HG03460 (cell line): ENCODE measurements at regions not wholly inside any gene's neighbourhood (a gene's known extent, or its start where the extent isn't known, plus 50 kb on each side); places are given as distances from the start of the nearest gene placed in this dataset.

ENCODE experiments used
- ATAC-seq: cut with Tn5 transposase; IDR thresholded peaks from one replicate; pipeline ENCODE4 v1.9.1; 2021; ENCODE audit not compliant: unreplicated experiment

DNA sequence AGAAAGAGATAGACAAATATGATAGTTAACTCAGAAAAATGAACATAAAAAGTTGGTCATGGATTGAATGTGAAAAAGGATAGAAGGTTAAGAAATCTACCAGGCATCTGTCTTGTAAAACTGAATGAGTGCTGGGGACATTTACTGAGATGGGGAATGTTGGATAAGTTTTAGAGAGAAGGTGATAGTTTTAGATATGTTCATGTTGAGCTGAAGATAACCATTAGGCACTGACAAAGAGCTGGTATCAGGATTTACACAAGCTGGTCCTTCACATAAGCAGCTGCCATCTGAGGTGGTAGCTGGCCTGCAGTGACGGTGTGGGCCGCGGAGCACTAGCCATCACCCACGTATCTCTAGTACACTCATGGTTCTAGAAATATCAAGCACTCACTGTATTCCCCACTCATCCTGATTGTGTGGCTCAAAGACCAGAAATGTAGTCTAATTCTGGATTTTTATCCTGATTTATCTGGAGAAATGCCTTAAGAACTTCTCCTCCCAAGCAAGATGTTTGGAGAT is 194.4 kb upstream of the KCNJ16 start:
- ATAC-seq: no peak

DNA sequence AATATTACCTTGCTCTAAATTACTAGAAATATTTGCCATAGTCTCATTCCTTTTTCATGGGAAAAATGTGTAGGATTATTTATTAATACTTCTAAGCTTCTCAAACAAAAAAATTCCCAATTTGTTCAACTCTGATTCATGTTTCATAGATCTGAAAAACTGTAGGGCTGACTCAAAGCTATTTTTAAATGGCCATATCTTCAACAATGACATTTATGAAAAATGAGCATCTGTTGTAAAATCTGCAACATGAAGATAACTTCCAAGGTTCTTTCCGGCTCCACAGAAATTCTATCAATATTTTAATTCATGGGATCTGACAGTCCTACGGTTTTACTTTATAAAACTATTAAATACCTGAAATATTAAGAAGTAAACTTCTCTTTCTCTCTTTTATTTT is 192.7 kb upstream of the KCNJ16 start:
- ATAC-seq: no peak

DNA sequence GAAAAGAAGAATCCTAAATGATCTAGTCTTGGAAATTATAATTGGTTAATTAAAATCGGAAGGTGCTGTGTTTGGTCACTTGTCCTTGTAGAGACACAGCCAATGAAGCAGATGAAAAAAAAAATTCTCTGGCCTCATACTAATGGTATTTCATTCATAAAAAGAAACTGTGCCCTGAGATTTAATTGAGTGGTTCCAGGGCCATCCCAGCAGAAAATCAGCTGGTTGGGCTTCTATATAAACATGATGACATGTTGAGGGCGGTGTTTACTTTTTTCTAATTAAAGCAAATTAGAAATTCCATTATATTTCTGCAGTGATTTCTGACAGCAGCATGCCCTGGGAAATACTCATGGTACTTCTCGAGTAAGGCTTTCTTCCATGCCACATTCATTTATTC is 191.9 kb upstream of the KCNJ16 start:
- no peak for ATAC-seq

DNA sequence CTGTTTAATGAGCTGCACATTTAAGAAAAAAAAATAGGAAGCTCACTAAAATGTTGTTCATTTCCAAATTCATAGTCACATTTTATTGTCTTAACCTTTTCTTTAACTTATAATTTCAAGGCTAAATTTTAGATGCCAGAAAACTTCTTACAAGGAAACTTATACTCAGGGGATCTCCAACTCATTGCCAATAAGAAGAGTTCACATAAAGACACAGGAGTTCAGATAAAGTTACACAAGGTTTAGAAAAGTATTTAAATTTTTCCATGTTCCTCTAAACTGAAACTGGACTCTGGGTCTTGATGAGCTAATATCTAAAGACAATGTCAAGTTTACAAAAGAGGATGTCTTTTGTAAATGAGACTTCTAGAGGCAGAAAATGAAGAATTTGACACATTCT is 190.7 kb upstream of the KCNJ16 start:
- no peak for ATAC-seq

DNA sequence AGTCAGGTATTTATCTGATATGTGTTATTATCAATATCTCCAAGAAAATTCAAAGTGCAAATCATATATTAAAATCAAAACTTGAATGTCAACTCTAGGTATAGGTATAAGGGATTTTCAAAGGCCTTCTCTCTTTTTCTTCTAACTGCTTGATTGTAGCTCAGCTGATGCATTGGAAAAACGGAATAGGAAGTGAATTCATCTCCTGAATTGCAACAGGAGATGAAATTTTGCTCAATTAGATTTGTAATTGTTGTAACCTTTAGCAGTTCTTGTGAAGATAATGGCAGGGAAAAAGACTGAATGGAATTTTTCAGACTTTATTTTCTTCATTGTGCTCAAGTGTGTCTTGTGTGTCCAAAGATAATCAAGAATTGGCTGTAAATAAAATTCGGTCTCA is 190.2 kb upstream of the KCNJ16 start:
- no peak for ATAC-seq

DNA sequence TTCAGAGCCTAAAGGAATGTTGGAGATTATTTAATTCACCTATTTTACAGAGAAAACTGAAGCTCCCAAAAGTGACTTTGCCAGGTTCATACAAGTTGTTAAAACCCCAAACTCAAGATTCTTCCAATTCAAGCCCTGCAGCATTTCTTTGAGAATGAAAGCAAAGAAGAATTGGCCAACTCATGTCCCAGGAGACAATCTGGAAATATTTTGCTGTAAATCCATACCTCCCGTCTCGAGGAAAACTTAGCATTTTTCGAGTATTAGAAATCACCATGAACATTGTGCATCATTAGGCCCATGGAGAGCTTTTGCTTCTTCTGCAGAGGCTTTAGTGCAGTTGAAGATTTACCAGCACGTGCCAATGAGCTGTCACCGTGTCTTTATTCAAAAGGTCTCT is 176.4 kb upstream of the KCNJ16 start:
- no peak for ATAC-seq

DNA sequence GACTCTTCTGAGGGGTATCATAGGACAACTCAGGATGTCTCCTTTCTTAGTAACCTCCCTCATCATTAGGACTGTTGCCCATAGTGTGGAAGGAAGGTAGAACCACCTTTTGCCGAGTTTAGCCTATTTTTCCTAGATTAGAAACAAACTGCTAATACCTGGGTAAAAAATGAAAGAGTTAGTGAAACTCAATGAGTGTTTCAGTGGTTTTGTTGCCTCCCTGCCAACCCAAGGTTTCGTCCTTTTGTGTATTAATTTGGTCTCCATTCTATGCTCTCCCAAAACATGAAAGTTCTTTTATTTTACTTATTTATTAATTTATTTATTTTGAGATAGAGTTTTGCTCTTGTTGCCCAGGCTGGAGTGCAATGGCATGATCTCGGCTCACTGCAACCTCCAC is 174.9 kb upstream of the KCNJ16 start:
- ATAC-seq: no peak

DNA sequence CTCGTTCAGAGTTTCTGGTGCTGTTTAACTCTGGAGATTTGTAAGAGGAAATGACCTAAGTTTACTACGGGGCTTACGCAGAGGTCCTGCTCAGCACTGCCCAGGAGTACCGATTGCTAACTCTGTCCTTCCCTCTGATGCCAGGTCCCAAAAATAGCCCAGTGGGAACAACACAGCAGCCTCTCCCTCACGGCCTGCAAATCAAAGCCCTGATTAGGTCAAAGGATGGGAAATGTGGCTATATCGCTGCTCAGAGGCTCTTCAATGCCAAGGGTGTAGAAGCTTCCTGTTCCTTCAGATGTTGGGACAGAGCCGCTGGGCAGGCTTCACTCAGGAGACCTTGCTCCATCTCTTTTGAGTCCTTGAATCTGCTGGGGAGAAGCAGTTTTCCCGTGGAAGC is 174.2 kb upstream of the KCNJ16 start:
- ATAC-seq: no peak

DNA sequence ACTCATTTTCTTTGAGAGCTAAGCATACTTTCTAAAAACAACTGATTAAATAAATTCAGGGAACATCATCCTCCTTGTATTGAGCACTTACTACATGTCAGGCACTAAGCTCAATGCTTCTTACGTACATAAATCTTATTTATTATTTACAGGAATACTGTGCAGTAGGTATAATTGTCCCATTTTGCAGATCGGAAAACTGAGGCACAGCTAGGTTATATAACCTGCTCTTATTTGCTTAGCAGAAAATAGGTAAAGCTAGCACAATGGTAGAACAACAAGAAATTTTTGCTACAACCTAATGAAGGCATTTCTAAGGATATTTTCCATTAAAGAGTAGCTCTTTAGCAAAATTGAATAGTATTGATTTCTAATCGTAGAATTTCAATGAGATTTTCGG is 168.7 kb upstream of the KCNJ16 start:
- ATAC-seq: no peak

DNA sequence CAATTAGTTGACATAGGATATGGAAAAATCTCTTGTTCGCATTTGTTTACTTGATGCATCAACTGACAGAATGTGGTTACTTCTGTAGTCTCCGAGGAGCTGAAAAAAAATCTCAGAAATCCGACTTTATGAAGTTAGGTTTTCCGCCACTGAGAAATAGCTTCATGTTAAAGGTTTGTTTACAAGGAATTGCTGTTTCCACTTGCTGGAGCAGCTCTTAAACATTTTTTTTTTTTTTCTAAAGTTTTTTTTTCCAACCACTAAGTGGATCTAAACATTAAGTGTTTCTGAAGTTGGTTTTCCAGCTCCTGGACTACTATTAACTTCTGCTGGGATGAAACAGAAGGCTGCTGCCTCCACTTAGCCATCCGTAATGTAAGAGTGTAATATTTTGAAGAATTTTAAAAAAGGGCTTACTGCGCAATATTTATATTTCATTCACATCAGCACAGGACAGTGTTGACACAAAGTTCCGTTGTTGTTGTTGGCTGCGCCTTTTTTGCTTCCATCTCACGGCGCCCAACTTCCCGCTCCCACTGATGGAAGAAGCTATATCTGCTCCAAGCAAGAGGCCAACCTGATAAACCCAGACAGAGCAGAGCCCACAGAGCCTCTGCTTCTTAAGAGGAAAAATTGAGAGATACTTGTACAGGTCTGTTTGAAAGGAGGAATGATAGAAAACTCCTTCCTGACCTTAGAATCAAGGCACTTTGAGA is 167.7 kb upstream of the KCNJ16 start:
- ATAC-seq: no peak

DNA sequence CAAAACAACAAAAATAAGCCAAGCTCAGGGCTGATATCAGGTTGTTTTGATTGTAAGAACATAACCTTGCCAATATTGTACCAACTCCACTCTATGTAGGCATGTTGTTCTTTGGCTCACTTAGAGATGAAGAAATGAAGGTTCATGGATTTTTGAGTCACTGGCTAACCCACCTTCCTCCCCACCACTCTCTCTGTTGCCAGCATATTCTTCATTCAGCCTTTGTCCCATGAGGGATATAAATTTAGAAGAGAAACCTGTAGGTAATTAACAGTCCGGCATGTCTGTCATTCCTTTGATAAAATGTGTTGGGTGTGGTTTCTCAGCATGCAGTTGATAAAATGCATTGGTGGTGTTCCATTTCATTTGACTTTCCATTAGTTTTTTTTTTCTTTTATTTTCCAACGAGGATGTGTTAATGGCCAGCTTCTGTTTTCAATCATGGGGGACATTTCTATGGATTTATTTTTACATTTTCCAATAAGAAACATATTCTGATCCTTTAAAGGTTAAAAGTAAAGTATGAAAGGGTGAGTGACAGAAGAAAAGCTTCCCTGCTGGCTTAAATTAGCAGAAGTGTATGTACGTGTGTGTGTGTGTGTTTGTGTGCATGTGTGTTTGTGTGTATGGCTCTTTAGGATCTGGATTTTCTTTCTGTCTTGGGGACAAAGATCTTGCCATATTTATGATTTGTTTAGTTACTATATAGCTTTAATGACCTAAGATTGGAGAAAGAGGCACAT is 166.2 kb upstream of the KCNJ16 start:
- no peak for ATAC-seq

DNA sequence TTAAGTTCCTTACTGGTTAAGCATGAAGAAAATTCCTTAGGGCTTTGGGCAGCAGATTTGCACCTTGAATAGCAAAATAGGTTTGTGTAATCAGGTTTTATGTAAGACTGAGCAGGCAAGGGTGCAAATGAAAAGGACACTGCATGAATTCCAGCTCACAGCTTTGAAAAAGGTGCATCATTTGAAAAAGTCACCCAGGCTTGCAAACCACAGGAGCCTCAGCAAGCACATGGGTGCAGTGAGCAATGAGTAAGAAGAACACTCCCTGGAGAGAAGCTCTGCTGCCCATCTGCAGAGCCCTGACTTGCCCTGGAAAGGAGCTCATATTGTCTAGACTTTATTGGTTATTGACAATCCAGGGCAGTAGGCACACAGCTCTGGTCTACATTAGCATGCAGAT is 165.6 kb upstream of the KCNJ16 start:
- no peak for ATAC-seq

DNA sequence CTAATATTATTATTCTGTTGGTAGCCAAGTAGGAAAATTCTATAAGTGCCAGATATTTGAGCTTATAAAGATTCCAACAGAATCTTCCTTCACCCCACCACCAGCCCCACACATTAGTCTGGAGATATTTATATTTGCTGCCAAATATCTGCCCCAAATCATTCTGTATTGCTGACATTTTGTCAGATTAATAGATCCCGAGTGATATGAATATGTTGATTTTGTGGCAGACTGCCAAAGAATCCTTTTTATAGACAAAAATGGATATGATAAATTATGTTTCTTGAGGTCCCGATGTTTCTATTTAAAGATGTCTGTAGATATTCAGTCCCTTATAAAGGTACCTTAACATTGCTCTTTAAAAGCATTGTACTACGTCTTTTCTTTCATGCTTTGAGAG is 162.2 kb upstream of the KCNJ16 start:
- ATAC-seq: no peak

DNA sequence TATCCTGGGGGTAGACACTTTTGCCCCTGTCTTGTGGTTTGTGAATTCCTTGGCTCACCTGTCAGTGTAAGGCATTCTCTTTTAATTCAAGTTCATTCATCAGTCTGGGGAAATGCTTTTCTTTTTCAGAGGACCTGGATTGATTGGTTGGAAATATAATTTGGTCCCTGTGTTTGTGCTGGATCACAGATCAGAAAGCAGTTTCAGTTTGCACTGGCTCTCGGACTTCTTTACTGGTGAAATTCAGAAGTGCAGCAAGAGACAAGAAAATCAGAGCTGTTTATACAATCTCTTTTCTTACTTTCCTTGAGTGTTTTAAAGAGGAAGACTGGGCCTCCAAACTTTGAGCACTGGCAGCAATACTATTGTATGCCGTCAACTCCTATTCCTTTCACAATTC is 161.8 kb upstream of the KCNJ16 start:
- no peak for ATAC-seq

DNA sequence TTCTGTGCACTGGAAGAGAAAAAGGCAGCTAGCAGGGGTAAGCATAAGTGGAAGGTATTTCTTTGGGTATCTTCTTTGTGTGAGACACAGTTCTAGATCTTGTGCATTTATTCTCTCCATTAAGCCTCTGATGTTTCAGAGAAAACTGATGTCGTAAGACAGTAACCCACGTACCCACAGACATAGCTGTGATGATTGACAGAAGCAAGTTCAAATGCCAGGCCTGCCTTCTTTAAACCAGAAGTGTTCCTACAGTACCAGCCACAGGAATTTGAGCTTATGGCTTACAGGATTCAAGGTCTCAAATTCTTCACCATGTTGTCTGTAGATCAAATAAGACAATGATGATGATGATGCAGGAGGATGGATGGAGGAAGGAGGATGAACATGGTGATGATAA is 161.4 kb upstream of the KCNJ16 start:
- ATAC-seq: no peak

DNA sequence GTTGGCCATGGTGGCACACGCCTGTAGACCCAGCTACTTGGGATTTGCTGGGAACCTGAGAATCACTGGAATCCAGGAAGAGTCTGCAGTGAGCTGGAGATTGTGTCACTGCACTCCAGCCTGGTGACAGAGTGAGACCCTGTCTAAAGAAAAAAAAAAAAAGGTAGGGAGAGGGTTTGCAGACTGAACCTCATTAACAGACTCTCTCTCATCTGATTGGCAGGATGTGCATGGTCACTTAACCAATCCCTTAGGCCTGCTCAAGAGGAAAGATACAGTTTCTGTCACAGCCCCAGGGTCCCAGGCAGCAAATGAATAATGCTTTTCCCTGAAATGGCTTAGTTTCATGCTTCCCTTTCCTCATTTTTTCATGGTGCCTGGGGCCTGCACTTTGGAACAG is 160.5 kb upstream of the KCNJ16 start:
- ATAC-seq: no peak

DNA sequence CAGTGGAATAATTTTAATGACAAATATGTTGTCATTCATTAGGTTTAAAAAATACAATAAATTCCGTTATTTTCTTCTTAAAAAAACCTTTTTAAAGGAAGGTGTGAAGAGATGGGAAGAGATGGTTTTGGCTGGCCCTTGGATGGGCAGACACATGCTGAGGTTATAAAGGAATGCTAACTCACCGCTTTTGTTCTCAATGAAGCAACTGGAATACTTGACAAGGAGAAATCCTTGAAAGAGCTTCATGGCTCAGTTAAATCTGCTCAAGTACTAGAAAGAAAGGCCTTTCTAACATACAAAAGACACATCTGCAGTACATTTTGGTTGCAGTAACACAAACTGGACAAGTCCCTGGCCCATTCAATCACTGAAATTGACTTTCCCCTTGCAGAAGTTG is 158.3 kb upstream of the KCNJ16 start:
- no peak for ATAC-seq

DNA sequence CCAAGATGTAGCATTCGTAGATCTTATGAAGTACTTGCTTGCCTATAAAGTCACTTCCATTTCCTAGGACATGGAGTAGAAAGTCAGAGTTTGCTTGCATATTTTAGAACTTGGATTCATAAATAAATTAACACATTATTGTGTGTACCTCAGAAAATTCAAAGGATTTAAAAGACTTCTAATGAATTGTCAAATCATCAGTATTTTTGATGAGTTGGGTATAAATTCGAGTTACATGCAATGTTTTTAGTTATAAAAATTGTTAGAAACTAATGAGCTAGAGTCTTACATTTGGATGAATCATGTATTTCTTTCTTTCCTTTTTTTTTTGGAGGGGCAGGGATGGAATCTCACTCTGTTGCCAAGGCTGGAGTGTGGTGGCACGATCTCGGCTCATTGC is 156.9 kb upstream of the KCNJ16 start:
- no peak for ATAC-seq

DNA sequence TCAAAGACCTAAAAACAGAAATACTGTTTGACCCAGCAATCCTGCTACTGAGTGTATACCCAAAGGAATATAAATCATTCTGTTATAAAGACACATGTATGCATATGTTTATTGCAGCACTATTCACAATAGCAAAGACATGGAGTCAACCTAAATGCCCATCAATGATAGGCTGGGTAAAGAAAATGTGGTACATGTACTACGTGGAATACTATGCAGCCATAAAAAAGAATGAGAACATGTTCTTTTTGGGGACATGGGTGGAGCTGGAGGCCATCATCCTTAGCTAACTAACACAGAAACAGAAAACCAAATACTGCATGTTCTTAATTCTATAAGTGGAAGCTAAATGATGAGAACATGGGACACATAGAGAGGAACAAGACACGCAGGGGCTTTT is 155.2 kb upstream of the KCNJ16 start:
- no peak for ATAC-seq

DNA sequence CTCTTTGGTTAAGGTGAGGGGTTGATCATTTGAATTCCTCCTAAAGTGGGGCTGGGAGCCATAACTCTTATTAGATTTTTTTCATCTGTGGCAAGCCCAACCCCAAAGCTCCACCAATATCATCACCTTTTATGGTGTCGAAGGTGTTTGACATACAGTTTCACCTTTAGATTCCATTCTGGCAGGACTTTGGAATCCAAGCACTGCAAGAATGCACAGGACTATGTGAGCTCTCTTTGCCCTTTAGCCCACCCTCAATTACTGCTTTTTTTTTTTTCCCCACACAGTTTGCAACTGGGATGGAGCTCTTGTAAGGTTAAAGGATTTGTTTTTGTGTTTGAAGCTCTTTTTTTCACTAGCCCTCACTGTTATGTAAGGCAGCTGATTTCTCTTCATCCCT is 154.0 kb upstream of the KCNJ16 start:
- ATAC-seq: no peak

DNA sequence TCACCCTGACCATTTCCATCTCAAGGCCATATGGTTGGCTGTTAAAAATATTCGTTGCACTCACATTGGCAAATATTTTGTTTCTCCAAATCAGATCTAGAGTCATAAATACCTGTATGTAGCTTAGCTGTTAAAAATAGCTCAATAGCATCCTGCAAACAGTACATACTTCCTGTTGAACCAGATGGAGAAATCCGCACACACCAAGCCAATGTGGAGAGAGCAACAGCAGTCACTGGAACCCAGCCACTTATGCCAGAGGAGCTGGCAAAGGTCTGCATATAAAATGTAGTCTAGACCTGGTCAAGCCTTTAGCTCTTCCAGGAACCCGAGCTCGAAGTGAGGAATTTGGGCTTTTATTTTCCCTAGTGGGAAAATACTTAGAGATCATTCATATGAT is 146.4 kb upstream of the KCNJ16 start:
- no peak for ATAC-seq

DNA sequence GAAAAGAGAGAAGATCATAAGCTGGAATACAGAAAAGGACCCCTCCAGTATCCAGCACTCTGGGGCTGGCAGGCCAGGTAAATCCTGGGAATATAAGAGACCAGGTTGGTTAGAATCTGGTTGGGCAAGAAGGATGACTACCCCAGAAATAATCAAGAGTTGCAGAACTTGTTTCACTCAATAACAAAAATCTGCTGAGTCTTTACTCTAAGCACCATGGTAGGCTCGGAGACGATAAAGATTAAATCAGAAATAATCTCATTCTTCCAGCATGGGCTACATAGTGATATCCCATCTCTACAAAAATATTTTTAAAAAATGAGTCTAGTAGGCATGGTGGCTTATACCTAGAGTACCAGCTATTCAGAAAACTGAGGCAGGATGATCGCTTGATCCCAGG is 138.0 kb upstream of the KCNJ16 start:
- ATAC-seq: no peak

DNA sequence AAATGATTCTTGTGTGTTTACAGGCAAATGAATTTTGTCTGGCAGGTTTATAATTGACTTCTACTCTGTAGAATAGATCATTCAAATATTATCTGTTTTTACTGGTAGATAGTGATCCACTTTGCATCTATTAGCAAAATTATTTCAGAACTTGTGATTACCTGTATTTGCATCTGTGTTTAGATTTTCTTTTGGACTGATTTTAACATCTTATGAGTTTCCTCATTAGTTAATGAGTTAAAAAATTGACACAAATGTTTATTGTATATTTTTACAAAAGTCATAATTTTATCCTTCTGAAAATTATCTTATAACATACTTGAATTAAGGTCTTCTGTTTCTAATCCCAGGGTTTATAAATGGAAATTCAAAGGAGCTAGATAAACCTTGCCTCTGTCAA is 132.0 kb upstream of the KCNJ16 start:
- no peak for ATAC-seq
